Upper lobe of left lung (tissue), 6 donors: ENCODE measurements at regions not wholly inside any gene's neighbourhood (a gene's known extent, or its start where the extent isn't known, plus 50 kb on each side); places are given as distances from the start of the nearest gene placed in this dataset.

Source experiments
- ATAC-seq, 2 donors: fragments of 200-7000 bp; cut with Tn5 transposase; one replicate each; pipeline ENCODE4 v1.9.1; 2022; ENCODE audit warnings: mild to moderate bottlenecking in 2 of 2, moderate library complexity in 2 of 2; ENCODE audit not compliant: low FRiP score in 2 of 2
- DNase-seq, 2 donors: peaks; one replicate each; pipeline ENCODE4 v3.0.0-alpha.2; 2019 to 2020
- H3K27ac ChIP-seq, 4 donors: fragments of 200-600 bp; sonication (generic); one replicate each; pipeline ENCODE4 v1.5.1; 2016 to 2019
- H3K27me3 ChIP-seq, 4 donors: fragments of 200-600 bp; sonication (generic); one replicate each; pipeline ENCODE4 v1.5.1; 2017 to 2019
- H3K36me3 ChIP-seq, 4 donors: fragments of 200-600 bp; sonication (generic); one replicate each; pipeline ENCODE4 v1.5.1; 2016 to 2019
- H3K4me1 ChIP-seq, 4 donors: fragments of 200-600 bp; sonication (generic); one replicate each; pipeline ENCODE4 v1.5.1; 2018 to 2019
- H3K4me3 ChIP-seq, 4 donors: fragments of 200-600 bp; sonication (generic); one replicate each; pipeline ENCODE4 v1.5.1; 2017 to 2019; ENCODE audit warnings: mild to moderate bottlenecking in 2 of 4, moderate library complexity in 1 of 4
- H3K9me3 ChIP-seq, 4 donors: fragments of 200-600 bp; sonication (generic); one replicate each; pipeline ENCODE4 v1.5.1; 2018 to 2019
- CTCF ChIP-seq, 6 experiments: fragments of 450-650 bp in 4 of 6; fragments of 200-600 bp in 2 of 6; sonication (generic) in 2 of 6; IDR thresholded peaks; one replicate each; pipeline ENCODE4 v1.5.1; 2016 to 2019; ENCODE audit warnings: antibody characterized with exemption in 6 of 6
- EP300 ChIP-seq, 4 donors: sonication (generic); formaldehyde crosslinking; IDR thresholded peaks; one replicate each; pipeline ENCODE4 v1.5.1; 2017; ENCODE audit warnings: antibody characterized with exemption in 4 of 4, control low read depth in 2 of 4
- POLR2A ChIP-seq, 4 donors: fragments of 450-650 bp; IDR thresholded peaks; one replicate each; pipeline ENCODE4 v1.5.1; 2016 to 2017; ENCODE audit warnings: antibody characterized with exemption in 4 of 4, mild to moderate bottlenecking in 2 of 4
- POLR2AphosphoS5 ChIP-seq, 2 donors: sonication (generic); formaldehyde crosslinking; IDR thresholded peaks; one replicate each; pipeline ENCODE4 v1.5.1; 2017; ENCODE audit warnings: antibody characterized with exemption in 2 of 2
- WGBS, 2 donors: methylation state at CpG; one replicate each; pipeline ENCODE4 v1.1.5; 2017 to 2018; 5-methylcytosine and 5-hydroxymethylcytosine counted together
- donor health status: DM: no; HTN: no; CAD: no; lungs with moderate emphysema.
- donor health status: DM: no; HTN: yes; CAD: no; lungs with severe emphysema.

GRCh38 chr2:35293261-35293660, 1062.3 kb upstream of the CRIM1 start:
- no peak overlapping the region for H3K4me3 ChIP-seq
- no peaks in the 10 kb centered on the region for H3K9me3 ChIP-seq
- no peaks in the 10 kb centered on the region for H3K27me3 ChIP-seq
- TF ChIP-seq POLR2A (IDR thresholded peaks at IDR 0.05), result no peak
- no peak for TF ChIP-seq EP300 (IDR thresholded peaks at IDR 0.05)
- no peak for TF ChIP-seq POLR2AphosphoS5 (IDR thresholded peaks at IDR 0.05)
- no peak for TF ChIP-seq CTCF (IDR thresholded peaks at IDR 0.05)
- H3K4me1 ChIP-seq, result no peaks in the 10 kb centered on the region
- DNase-seq (no peak), ATAC-seq (no peak)
- 43 to 60% methylated on average over 2 of the region's 2 CpGs for WGBS, 2 donors
- H3K27ac ChIP-seq, result no peak overlapping the region
- H3K36me3 ChIP-seq, result no peaks in the 10 kb centered on the region

GRCh38 chr2:35292199-35292598, 1063.4 kb upstream of the CRIM1 start:
- Histone ChIP-seq H3K4me3 (no peak overlapping the region), H3K27me3 (no peaks in the 10 kb centered on the region), H3K27ac (no peak overlapping the region), H3K9me3 (no peaks in the 10 kb centered on the region), H3K36me3 (no peaks in the 10 kb centered on the region), H3K4me1 (no peaks in the 10 kb centered on the region)
- ATAC-seq (peak in 1 of 2 donors; percentile 63), DNase-seq (no peak)
- WGBS, 2 donors, result 92% methylated on average over 2 of the region's 2 CpGs
- TF ChIP-seq POLR2AphosphoS5 (IDR thresholded peaks at IDR 0.05), result no peak

- WGBS, 2 donors, result 90 to 92% methylated on average over 3 of the region's 3 CpGs
These were observed 1073.9 kb upstream of the CRIM1 start for GRCh38 chr2:35281702-35282101.

GRCh38 chr2:35255826-35256225, 1099.8 kb upstream of the CRIM1 start:
- ATAC-seq, result no peak
- TF ChIP-seq POLR2AphosphoS5 (IDR thresholded peaks at IDR 0.05), result no peak
- TF ChIP-seq POLR2A (IDR thresholded peaks at IDR 0.05), result no peak
- no peak for TF ChIP-seq EP300 (IDR thresholded peaks at IDR 0.05)
- TF ChIP-seq CTCF (IDR thresholded peaks at IDR 0.05), result no peak
- Histone ChIP-seq H3K9me3 (no peaks in the 10 kb centered on the region), H3K36me3 (no peaks in the 10 kb centered on the region), H3K27me3 (no peaks in the 10 kb centered on the region), H3K4me1 (no peaks in the 10 kb centered on the region), H3K27ac (no peak overlapping the region), H3K4me3 (no peak overlapping the region)
- DNase-seq, result no peak

More at GRCh38 chr2:35281702-35282101, 1073.9 kb upstream of the CRIM1 start:
- no peak for DNase-seq
- H3K9me3 ChIP-seq, result no peaks in the 10 kb centered on the region
- H3K27me3 ChIP-seq, result no peaks in the 10 kb centered on the region
- no peaks in the 10 kb centered on the region for H3K36me3 ChIP-seq
- ATAC-seq, result no peak
- H3K4me3 ChIP-seq, result no peak overlapping the region
- H3K27ac ChIP-seq, result no peak overlapping the region
- TF ChIP-seq EP300 (IDR thresholded peaks at IDR 0.05) (no peak), POLR2A (IDR thresholded peaks at IDR 0.05) (no peak), POLR2AphosphoS5 (IDR thresholded peaks at IDR 0.05) (no peak), CTCF (IDR thresholded peaks at IDR 0.05) (no peak)
- no peaks in the 10 kb centered on the region for H3K4me1 ChIP-seq

- Histone ChIP-seq H3K27me3 (no peaks in the 10 kb centered on the region), H3K4me3 (no peak overlapping the region), H3K27ac (no peak overlapping the region), H3K9me3 (no peaks in the 10 kb centered on the region), H3K36me3 (no peaks in the 10 kb centered on the region), H3K4me1 (no peaks in the 10 kb centered on the region)
- ATAC-seq (no peak), DNase-seq (no peak)
- TF ChIP-seq CTCF (IDR thresholded peaks at IDR 0.05) (no peak), POLR2A (IDR thresholded peaks at IDR 0.05) (no peak), POLR2AphosphoS5 (IDR thresholded peaks at IDR 0.05) (no peak)
- 80 to 90% methylated on average over 3 of the region's 3 CpGs for WGBS, 2 donors
These were observed 1104.4 kb upstream of the CRIM1 start for GRCh38 chr2:35251156-35251555.
